HepG2 (cell line): ENCODE measurements at regions not wholly inside any gene's neighbourhood (a gene's known extent, or its start where the extent isn't known, plus 50 kb on each side); places are given as distances from the start of the nearest gene placed in this dataset.
A peak's percentile ranks its signal among the peaks of the same experiment; 100 is the strongest.

ENCODE experiments used
- ATAC-seq: fragments of 200-7000 bp; cut with Tn5 transposase; 3 replicates; pipeline ENCODE4 v1.9.1; 2020; ENCODE audit warnings: mild to moderate bottlenecking, moderate library complexity
- BruUV-seq: library from RNA; stranded (reverse); fragments of 400-500 nt; replicated peaks from 2 replicates; lab custom pipeline; 2021; lab: Mats Ljungman, UMichigan
- CTCF ChIA-PET: fragments of 300-600 bp; formaldehyde crosslinking; extraction: SDS; loops from one replicate; lab custom pipeline; 2021; ENCODE audit warnings: low total read pairs, inconsistent platforms, low intra/inter-chr PET ratio; lab: Yijun Ruan, JAX
- POLR2A ChIA-PET: fragments of 350-600 bp; sonication (Branson Sonifier 250); formaldehyde crosslinking; loops from one replicate; lab custom pipeline; 2020; ENCODE audit warnings: antibody characterized with exemption, inconsistent platforms; lab: Yijun Ruan, JAX
- DNase-seq: peaks from one replicate; pipeline ENCODE4 v3.0.0-alpha.2; 2015; ENCODE audit warnings: low spot score
- FAIRE-seq: peaks from 3 replicates; lab custom pipeline; 2011; peaks lifted over from hg19 to GRCh38; lab: Jason Lieb, UNC
- H2AFZ ChIP-seq: one replicate; pipeline ENCODE4 v1.6.1; 2011; ENCODE audit warnings: low read length, inconsistent platforms
- H3K27ac ChIP-seq: fragments of 300-600 bp; 3 replicates; pipeline ENCODE4 v1.8.0; 2011; ENCODE audit warnings: mixed run types, mild to moderate bottlenecking, mixed read lengths, low read length, inconsistent platforms; ENCODE audit not compliant: insufficient read depth; ENCODE audit errors: extremely low read length
- H3K27me3 ChIP-seq, 2 experiments: fragments of 200-600 bp in 1 of 2; 2 replicates in 1 of 2; 3 replicates in 1 of 2; pipeline versions ENCODE4 v1.6.0 to v1.8.0; 2011; ENCODE audit warnings: low read length in 2 of 2, mild to moderate bottlenecking in 2 of 2, moderate library complexity in 2 of 2, inconsistent platforms in 1 of 2; ENCODE audit not compliant: insufficient read depth in 2 of 2, control insufficient read depth in 1 of 2
- H3K36me3 ChIP-seq, 2 experiments: fragments of 200-600 bp in 1 of 2; replicated peaks in 1 of 2; 2 replicates in 1 of 2; 3 replicates in 1 of 2; pipeline versions ENCODE4 v1.5.1 to v1.8.0; 2011; ENCODE audit warnings: low read length in 2 of 2, inconsistent platforms in 1 of 2; ENCODE audit not compliant: insufficient read depth in 2 of 2, control insufficient read depth in 1 of 2
- H3K4me1 ChIP-seq: 2 replicates; pipeline ENCODE4 v1.5.1; 2012; ENCODE audit warnings: low read length, inconsistent platforms; ENCODE audit not compliant: insufficient read depth
- H3K4me2 ChIP-seq: 2 replicates; pipeline ENCODE4 v1.6.0; 2011; ENCODE audit warnings: low read depth, low read length, inconsistent platforms
- H3K4me3 ChIP-seq, 3 experiments: fragments of 200-600 bp in 1 of 3; sonication (generic), shearing (Covaris generic) in 1 of 3; replicated peaks in 1 of 3; 2 replicates each; pipeline ENCODE4 v1.5.1; 2011 to 2016; ENCODE audit warnings: low read length in 3 of 3, inconsistent platforms in 2 of 3, low read depth in 2 of 3, mild to moderate bottlenecking in 2 of 3, control low read depth in 1 of 3, mixed read lengths in 1 of 3; ENCODE audit not compliant: insufficient read depth in 1 of 3
- H3K79me2 ChIP-seq: one replicate; pipeline ENCODE4 v1.6.1; 2011; ENCODE audit warnings: low read length, inconsistent platforms; ENCODE audit not compliant: insufficient read depth
- H3K9ac ChIP-seq: 2 replicates; pipeline ENCODE4 v1.6.0; 2011; ENCODE audit warnings: mild to moderate bottlenecking, low read depth, low read length, inconsistent platforms; ENCODE audit not compliant: insufficient read depth
- H3K9me3 ChIP-seq: 2 replicates; pipeline ENCODE4 v1.5.1; 2012; ENCODE audit warnings: mild to moderate bottlenecking, low read length
- H4K20me1 ChIP-seq: 2 replicates; pipeline ENCODE4 v1.6.0; 2011; ENCODE audit warnings: inconsistent platforms, mild to moderate bottlenecking, low read length, moderate library complexity; ENCODE audit not compliant: insufficient read depth
- HMG20A ChIP-seq: IDR thresholded peaks from 2 replicates; pipeline ENCODE4 v1.6.1; 2016; ENCODE audit warnings: borderline replicate concordance
- TRIM22 ChIP-seq: fragments of 450-650 bp; IDR thresholded peaks from 2 replicates; pipeline ENCODE4 v1.6.1; 2017
- USF2 ChIP-seq, 2 experiments: sonication (generic) in 1 of 2; formaldehyde crosslinking in 1 of 2; IDR thresholded peaks; 2 replicates each; pipeline versions ENCODE4 v1.5.1 to v1.6.1; 2011 to 2020; ENCODE audit warnings: borderline replicate concordance in 1 of 2, low read depth in 1 of 2, low read length in 1 of 2, mild to moderate bottlenecking in 1 of 2, missing genetic modification reagents in 1 of 2, moderate library complexity in 1 of 2
- ZNF607 ChIP-seq: sonication (generic); formaldehyde crosslinking; IDR thresholded peaks from 2 replicates; pipeline ENCODE4 v1.5.1; 2020; ENCODE audit warnings: missing genetic modification reagents, mild to moderate bottlenecking, borderline replicate concordance
- ZNF782 ChIP-seq: sonication (generic); formaldehyde crosslinking; IDR thresholded peaks from 2 replicates; pipeline ENCODE4 v1.4.0; 2020; ENCODE audit warnings: missing genetic modification reagents, mild to moderate bottlenecking, borderline replicate concordance
- ZNF788 ChIP-seq: sonication (generic); formaldehyde crosslinking; IDR thresholded peaks from 2 replicates; pipeline ENCODE4 v1.5.0; 2020; ENCODE audit warnings: mild to moderate bottlenecking, missing genetic modification reagents, borderline replicate concordance
- WGBS: methylation state at CpG from one replicate; pipeline ENCODE4 v1.1.6; 2017; ENCODE audit warnings: low lambda C conversion rate; 5-methylcytosine and 5-hydroxymethylcytosine counted together
- in situ Hi-C: cut with HindIII; loops from 2 replicates; pipeline ENCODE4 v1.10.0; 2017; ENCODE audit warnings: low pct_unique_long_range_greater_than_20kb; ENCODE audit not compliant: extremely low pct_ligation_motif_present
- intact Hi-C: fragments of 100-400 bp; cut with micrococcal nuclease; formaldehyde crosslinking; loops from one replicate; pipeline ENCODE4 v1.10.0; 2022; ENCODE audit not compliant: unreplicated experiment

GRCh38 chr2:133991606-133992168, 262.2 kb upstream of the MGAT5 start (continued):
- TF ChIP-seq USF2 (IDR thresholded peaks at IDR 0.05; ENCODE audit: low read depth, low read length): peak; percentile 54
- TF ChIP-seq USF2 (CRISPR knock-in tag; IDR thresholded peaks at IDR 0.05; ENCODE audit: borderline replicate concordance): no peak
- no peak for TF ChIP-seq TRIM22

GRCh38 chr2:133992454-133992853, 261.4 kb upstream of the MGAT5 start:
- ATAC-seq (no peak), DNase-seq (no peak), FAIRE-seq (no peak)
- Histone ChIP-seq H3K9ac (no peak overlapping the region), H3K9me3 (no peaks in the 10 kb centered on the region), H4K20me1 (no peaks in the 10 kb centered on the region), H3K4me1 (no peaks in the 10 kb centered on the region), H3K36me3 (no peaks in the 10 kb centered on the region), H3K79me2 (no peaks in the 10 kb centered on the region)
- ChIA-PET POLR2A (no interaction called here), CTCF (no interaction called here)
- 0% methylated on average over 1 of the region's 1 CpG for WGBS
- TF ChIP-seq ZNF782 (CRISPR knock-in tag): no peak
- no peak for TF ChIP-seq HMG20A (CRISPR knock-in tag)
- TF ChIP-seq ZNF788: no peak
- TF ChIP-seq ZNF607 (CRISPR knock-in tag): no peak
- TF ChIP-seq, all 625 proteins: peak for 0
- H2AFZ ChIP-seq: no peak overlapping the region
- no peak overlapping the region for H3K4me3 ChIP-seq
- no peak overlapping the region for H3K27ac ChIP-seq
- BruUV-seq: no TSS peak
- intact Hi-C loops (no loop called here), in situ Hi-C loops (no loop called here)
- peaks cover 0 to 13% of the 10 kb centered on the region in 2 experiments; a peak in 3 of 5 replicates for H3K27me3 ChIP-seq
- no peak overlapping the region for H3K4me2 ChIP-seq
